ENCODE measurements at regions not wholly inside any gene's neighbourhood (a gene's known extent, or its start where the extent isn't known, plus 50 kb on each side); places are given as distances from the start of the nearest gene placed in this dataset.

DNA sequence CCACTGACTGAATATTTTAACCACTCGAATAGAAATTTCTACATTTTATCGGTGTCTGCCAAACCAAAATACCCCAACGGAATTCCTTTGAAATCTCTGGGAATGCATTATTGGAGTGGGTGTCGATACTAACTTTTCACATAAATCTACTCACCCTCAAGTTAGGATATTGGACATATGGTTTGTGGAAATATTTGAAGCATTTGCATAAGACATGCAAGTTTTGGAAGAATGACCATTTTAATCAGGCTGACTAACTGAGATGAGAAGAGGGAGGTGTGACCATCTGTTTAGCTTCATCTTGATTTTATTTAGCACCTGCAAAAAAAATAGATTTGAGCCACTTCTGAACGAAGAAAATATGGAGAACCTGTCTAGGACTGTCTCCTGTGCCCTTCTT, 61.2 kb downstream of the KLF6 start:
- DNase-seq (ENCODE audit: low read depth in 2 of 2) = no peak

DNA sequence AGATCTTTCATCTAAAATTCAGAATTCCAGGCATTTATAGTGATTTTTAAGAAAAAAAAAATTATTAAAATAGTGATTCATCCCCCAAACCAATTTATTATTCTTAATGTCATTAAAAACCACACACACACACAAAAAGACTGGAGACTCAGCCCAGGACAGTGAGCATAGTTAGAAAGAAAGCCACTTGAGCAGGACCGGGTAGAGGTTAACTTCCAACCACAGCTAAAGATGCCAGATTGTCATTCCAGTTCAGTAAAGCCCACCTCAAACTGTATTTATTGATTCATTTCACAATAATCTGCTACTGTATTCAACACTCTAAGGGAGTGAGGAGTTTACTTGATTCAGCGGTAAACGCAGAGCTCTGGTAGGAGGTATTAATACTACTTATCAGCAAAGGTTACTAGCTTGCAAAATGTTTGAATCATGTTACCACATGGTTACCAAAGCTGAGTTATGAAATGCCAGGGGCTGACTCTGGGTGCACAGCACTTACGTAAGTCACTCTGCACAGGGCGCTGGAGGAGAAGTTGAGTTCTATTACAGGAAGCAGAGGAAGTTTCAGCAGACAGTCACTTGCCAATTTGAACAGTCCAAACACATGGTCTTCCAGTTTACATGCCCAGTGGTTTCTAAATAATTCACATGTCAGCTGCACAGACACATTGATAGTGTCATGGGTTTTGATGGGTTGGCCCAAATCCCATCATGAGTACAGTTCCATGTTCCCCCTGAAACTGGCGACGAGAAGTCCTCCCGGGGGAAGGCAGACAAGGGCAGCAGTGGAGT, 64.6 kb downstream of the KLF6 start:
- DNase-seq (ENCODE audit: low read depth in 2 of 2) = no peak

DNA sequence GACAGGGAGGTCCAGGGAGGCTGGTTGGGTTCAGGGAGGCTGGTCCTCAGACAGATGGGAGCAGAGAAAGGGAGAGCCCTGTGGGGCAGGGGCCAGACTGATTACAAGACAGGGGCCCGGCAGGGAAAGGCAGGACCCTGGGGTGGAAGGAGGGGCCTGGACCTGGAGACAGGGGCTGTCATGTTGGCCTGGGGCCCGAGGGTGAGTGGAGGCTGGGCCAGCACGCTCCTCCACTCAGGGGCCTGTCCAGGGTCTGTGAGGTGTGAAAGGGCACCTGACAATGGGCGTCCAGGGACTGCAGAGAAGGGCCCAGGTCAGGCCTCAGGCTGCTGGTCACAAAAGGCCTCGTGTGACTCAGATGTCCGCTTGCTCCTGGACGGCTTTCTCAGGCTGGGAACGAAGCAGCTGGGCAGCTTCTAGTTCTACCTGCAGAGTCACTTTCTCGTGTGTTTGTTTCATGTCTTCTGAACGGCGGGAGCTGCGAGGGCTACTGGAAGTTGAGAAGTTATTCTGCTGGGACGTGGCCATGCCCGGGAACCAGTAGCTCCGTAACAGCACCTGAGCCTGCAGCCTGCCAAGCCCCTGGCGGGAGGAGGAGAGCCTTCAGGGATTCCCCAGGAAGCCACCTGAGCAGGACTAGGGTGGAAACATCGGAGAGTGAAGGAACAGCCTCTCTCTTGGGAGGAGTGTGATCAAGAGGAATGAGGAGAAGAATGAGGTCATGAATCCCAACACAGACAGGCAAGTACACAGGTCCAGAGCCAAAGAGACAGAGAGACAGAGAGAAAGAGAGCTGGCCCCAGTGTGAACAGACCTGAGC, 65.8 kb downstream of the KLF6 start:
- no peak for DNase-seq (ENCODE audit: low read depth in 2 of 2)

DNA sequence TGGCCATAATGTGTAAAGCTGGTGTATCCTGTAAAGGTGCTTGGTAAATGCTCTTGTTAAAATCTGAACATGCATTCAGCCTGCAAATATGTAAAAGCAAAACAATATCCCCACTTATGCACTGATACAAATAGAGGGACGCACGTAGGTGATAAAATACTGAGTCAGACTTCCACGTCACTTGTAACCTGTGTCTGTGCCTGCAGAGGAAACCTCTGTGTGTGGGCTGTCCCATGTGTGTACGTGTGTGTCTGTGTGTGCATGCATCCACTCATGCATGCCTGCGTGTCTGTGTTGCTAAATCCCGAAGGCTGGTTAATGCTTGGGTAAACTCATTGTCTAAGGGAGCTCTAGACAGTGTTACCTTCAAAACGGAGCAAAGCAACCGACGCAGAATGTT, 68.9 kb downstream of the KLF6 start:
- no peak for DNase-seq (ENCODE audit: low read depth in 2 of 2)

DNA sequence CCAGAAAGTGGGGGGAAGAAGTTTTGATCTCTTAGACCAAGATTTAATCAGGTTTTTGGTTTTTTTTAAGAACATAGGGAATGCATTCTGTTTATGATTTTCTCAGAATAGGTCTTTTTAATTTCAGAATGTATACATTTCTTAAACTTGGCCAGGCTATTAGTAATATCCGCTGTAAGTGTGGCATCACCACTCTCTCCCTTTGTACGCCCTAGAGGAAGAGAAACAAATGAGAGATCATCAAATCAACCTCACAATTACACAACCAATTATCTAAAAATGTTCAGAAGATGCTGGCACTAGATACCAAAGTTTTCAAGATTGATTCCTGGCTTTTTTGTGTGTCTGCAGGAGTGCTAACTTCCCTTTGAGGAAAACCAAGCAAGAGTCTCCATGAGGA, 70.0 kb downstream of the KLF6 start:
- DNase-seq (ENCODE audit: low read depth in 2 of 2) = no peak

DNA sequence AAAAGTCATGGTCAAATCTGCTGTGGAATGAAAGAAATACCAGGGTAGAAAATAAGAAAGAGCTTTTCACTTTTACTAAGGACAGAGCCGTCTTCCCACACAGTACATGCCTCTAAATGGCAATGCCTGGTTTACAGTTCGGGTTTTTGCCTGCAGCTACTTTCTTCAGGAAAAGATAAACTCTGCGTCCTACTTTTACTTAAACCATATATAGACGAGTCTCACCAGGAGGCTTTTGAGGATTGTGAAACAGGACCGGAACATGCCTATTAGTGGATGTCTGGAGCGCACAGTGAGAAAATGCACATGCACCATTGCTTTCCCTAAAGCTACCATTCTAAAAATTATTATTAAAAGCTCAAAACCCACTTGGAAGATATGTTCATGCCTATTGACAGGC, 70.5 kb downstream of the KLF6 start:
- no peak for DNase-seq (ENCODE audit: low read depth in 2 of 2)

DNA sequence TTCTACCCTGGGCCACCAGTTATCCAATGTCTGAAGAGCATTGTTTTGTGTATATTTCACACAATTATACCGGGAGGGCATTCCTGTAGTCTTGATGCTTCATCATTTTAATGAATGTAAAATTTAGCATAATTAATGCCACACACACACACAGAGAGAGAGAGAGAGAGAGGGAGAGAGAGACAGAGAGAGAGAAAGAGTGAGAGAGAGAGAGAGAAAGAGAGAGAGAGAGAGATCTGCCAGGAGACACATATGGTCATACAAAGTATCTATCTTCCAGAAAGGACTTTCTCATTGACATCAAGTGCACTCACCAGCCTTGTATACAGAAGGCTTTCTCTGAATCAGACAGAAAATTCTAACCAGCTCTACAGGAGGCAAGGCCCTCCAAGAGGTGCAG, 72.3 kb downstream of the KLF6 start:
- no peak for DNase-seq (ENCODE audit: low read depth in 2 of 2)

DNA sequence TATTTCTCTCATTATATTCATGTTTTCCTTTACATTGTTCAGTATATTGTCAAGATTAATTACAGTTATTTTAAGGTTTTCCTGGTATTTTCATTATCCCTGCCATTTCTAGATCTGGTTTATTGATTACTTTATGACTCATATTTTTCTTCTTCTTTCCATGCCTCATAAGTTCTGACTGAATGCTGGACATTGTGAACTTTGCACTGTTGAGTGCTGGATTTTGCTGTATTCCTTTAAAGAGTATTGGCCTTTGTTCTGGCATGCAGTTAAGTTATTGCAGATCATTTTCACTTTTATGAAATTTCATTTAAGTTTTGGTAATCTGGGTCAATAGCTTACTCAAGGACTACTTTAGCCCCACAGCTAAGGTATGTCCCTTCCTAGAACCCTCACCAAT, 73.1 kb downstream of the KLF6 start:
- no peak for DNase-seq (ENCODE audit: low read depth in 2 of 2)

DNA sequence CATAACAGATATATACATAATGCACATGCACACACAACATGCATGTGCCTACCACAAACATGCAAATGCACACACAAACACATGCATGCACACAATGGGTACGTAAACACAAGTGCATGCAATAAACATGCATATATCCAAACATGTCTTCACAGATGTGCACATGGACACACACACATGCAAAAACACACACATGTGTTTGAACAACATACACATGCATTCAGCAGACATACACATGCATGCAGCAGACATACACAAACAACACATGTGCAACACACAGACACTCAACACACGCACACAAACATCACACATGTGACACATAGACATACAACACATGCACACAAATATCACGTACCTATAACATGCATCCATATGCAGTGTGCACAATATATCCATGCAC, 74.2 kb downstream of the KLF6 start:
- no peak for DNase-seq (ENCODE audit: low read depth in 2 of 2)

DNA sequence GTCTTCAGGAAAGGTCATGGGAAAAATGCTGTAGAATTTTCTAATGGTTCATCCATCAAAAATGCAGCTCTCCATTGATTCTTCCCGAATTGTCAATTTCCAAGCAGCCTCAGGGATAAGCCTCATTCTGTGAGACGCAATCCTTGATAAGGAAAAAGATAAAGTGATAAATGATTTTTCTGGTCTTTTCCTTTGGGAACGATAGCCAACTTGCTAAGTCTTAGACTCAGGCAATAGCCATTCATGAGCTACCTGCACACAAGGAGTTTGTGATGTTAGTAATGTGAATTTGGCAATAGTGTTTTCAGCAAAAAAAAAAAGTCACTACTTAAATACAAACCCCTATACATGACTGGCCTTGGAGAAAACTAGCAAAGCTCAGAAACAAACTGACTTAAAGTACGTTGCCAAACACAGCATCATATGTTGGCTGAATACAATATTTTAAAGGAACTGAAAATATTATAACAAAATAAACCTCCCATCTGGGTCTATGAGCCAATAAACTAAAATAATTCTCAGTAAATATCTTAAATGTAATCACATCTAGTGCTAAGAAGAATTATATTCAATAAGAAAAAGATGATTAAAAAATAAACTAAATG, 75.5 kb downstream of the KLF6 start:
- no peak for DNase-seq (ENCODE audit: low read depth in 2 of 2)

DNA sequence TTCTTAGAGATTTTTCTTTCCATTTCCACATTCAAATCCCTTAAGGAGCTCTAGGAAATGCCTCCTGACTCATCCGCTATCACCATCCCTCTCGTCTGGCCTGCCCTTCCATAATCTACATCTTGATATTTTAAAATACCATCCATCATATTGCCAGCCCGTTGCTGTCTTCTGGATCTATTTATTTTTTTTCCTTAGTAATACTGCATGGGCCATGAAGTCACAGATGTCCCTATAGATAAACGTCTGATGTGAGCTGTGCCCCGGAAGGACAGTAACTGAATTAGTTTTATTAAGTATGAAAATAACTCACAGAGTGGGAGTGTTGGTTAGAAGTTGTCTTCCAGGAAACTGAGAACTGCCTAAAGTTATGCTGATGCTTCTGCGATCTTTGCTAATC, 76.2 kb downstream of the KLF6 start:
- DNase-seq (ENCODE audit: low read depth in 2 of 2) = no peak

DNA sequence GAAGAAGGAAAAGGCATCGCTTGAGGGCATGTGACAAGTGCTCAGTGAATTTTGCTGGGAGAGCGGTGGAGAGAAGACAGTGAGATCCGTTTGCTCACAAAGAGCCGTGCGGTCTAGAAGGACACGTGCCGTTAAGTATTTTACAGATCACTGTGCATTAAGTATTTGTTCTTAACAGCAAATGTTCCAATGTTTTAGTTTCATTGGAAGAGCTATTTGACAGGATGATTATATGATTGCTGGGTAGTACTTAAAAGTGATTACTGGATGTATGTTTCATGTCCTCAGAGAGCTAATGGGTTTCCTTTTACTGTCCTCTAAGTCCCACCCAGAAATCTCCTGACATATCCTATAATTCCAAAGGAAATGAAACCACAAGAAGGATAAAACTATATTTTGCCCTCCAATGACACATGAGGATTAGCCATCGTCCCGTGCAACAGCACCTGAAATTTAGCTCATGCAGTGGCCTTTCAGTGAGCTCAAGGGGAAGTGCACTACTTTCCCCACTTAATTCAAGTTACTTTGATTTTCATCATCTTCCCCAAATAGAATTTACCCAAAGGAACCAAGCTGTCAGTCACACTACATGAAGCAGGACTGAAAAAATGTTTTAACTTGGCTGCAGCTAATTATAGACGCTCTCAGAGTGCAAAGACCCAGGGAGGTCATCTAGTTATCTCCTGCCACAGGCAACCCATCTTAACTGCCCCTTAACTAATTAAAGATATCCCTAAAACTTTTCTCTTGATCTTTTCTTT, 80.3 kb downstream of the KLF6 start:
- no peak for DNase-seq (ENCODE audit: low read depth in 2 of 2)

DNA sequence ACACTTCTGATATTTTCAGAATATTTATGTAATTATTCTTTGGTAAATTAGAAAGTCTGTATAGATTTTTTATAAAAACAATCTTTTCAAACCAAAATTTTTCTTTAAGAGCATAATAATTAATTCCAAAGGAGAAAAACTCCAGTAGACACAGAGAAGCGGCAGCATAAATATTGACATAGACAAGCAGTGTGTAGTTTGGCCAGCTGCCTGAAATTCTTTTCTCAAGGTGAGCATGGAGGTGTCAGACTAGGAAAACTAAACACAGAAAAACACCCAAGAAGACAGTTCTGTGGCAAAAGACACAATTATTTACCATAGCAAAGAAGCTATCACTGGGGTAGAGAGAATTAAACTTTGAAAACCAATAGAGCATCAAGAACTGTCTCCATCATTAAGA, 82.4 kb downstream of the KLF6 start:
- DNase-seq (ENCODE audit: low read depth in 2 of 2) = no peak

DNA sequence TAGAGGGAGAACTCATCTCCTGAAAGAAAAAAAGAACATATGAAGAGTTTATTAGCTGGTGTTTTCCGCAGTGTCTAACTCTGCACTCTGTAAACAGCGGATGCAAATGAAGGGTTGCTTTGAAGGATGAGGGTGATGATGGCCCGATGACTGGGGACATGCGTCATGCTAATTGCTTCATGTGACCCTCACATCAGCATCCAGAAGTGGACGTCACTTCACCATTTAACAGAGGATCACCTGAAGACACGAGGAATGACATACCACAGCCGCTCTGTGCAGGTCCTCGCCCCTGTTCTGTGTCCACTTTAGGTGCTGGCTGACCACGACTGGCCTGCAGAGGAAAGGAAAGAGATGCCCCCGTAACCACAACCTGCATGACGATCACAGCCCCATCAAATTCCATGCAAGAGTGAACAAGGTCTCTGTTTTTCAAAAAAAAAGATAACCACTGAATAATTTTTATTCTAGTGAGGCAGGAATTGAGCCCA, 82.9 kb downstream of the KLF6 start:
- no peak for DNase-seq (ENCODE audit: low read depth in 2 of 2)

DNA sequence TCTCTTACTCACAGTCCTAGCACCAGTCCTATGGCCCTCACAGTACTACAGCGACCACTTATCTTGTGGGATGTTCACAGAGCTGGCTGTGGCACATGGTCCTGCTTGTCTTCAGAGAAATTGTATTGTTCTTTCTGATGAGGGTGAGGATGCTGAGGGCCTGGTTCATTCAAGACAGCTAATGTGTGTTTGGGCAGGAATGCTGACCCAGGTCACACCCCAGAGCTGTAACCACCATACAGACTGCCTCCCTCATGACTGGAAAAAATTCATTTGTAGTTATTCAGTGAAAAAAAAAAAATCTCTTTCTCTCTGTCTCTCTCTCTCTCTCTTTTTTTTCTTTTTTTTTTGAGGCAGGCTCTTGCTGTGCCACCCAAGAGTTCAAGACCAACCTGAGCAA, 83.5 kb downstream of the KLF6 start:
- no peak for DNase-seq (ENCODE audit: low read depth in 2 of 2)

DNA sequence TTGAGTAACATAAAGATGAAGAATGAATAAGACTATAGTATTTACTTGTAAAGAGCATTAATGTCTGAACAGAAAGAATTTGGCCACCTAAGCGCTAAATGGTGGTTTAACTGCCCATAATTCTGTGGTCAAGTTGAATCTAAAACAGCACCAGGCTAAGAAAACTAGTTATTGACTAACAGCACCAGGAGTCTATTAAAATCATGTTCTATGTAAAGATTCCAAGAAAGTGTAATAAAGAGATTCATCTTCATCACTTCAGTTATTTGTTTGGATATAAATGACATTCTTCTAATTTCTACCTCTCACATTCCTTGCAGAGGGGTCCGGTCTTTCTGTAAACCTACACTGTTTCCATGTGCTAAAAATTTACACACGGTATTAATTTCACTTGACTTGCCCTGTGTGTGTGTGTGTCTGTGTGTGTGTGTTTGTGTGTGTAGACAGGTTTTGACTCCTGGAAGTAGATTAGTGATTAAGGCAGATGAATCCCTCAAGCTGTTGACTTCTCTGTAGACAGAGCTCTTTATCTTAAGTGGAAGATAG, 84.4 kb downstream of the KLF6 start:
- DNase-seq (ENCODE audit: low read depth in 2 of 2) = no peak

DNA sequence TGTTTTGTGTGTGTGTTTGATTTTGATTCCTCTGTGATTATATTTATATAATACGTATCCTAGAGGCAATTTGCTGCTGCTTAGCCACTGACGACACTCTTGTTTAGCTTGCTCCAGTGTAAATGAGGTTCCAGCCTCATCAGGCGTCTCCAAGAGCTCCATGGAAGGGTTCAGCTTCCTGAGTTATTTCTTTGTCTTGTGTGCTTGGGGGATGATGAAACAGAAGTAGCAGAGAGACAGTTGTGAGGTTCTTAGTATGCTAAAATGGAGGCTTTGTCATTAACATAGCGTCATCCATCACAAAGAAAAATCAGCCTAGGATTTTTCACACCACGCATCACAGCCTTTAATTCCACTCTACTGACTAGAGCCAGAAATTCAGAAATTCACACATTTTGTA, 85.1 kb downstream of the KLF6 start:
- no peak for DNase-seq (ENCODE audit: low read depth in 2 of 2)

DNA sequence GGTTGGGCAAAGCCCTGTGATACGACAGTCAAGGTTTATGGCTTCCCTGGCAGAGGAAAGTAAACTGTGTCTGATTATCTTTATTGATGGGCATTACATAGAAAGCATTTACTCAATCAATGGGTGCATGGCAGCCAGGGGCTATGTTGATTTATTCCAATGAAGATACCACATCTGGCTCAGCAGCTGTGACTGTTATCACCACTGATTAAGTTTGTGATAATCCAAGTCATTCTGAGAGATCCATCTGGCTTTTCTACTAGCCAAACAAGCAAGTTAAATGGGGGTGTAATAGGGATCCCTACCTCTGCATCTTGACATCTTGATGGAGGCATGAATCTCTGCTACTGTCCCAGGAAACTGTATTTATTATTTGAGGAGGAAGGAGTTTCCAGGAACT, 86.7 kb downstream of the KLF6 start:
- DNase-seq (ENCODE audit: low read depth in 2 of 2) = no peak

DNA sequence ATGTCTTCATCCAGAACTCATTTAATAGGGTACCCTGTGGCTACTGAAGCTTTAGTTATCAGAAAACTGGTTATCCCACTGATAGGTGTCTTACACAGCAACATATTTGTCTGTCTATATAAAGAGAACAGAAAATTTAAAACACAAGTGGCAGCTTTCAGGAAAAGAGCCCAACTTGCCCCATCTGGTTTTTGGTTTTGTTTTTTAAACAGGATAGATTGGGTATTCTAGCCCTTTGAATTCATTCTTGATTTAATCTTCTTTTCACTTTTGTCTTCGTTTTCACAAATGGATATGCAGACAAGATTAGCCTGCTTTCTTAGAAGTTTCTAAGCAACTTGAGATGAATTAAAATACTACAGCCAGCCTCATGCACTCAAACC, 91.3 kb downstream of the KLF6 start:
- no peak for DNase-seq (ENCODE audit: low read depth in 2 of 2)

DNA sequence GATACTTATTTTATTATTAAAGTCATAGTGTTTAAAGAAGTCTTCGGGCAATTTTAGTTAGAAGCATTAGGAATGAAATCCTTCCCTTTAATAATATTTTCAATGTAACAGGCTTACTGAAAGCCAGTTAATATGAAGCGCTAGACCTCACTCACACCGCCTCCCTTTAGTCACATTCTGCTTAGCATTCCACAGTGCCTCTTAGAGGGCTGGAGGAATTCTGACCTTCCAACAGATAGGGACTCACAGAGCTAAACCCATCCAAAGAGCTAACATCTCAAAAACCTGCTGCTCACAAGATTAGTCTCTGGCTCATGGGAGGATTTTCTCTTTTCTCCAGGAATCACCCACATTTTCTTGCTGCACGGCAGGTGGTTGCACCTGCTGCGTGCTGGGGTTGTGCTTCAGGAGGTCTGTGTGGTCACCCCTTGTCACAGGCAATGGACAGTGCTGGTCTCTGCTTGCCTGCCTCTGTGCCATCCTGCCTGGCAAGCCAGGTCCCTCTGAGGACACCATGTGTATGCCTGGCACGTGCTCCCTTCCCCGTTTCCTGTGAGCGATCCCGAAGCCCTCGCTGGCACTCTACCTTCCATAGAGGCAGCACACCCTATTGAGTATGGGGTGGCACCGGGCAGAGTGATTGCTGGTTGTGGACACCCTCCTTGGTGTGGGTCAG, 91.8 kb downstream of the KLF6 start:
- DNase-seq (ENCODE audit: low read depth in 2 of 2) = no peak

DNA sequence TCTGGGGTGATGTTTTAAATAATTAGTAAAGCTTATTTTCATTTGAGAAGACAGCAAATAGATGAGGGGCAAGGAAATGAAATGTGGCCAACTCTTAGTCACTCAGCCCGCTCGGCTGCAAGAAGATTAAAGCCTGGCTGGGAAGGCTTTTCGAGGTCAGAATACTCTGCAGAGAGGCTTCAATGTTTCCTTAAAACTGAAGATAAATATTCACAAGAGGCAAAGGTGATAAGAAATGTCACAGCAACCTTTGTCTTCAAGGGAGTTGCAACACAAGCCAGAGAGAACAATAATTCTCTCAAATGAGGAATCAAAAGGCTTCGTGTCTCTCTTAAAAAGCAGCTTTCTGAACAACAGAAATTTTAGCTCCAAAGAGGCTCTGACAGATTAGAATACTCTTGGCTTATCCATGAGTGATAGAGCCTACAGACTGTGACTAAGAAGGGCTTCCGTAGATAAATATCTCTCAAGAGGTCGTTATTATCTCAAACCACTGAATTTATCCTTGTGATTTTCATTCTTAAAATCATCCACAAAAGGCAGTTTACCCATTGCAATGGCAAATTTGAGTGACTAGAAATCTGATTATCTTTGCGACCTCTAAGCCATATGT, 92.5 kb downstream of the KLF6 start:
- DNase-seq (ENCODE audit: low read depth in 2 of 2) = no peak
